ENCODE measurements at regions not wholly inside any gene's neighbourhood (a gene's known extent, or its start where the extent isn't known, plus 50 kb on each side); places are given as distances from the start of the nearest gene placed in this dataset.

DNA sequence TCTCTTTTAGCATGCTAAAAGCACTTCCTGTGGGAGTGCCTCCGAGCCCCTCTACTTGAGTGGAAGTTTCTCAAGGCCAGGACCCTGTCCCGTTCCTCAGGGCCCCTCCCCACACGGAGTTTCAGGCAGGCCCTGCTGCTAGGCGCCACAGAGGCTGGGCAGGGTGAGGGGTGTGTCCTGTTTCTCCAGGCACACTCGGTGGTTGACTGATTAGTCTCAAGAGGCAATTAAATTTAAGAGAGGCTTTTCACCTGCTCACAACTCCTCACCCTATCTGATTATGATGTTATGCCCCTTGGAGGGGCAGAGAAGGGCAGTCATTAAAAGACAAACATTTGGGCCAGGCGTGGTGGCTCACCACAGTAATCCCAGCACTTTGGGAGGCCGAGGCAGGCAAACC is 160.8 kb upstream of the HAAO start:
- H3K4me3 ChIP-seq (ENCODE audit: low read depth, low read length): no peak overlapping the region
- no peak for DNase-seq (ENCODE audit: low read depth)
- TF ChIP-seq, protein P1, sequence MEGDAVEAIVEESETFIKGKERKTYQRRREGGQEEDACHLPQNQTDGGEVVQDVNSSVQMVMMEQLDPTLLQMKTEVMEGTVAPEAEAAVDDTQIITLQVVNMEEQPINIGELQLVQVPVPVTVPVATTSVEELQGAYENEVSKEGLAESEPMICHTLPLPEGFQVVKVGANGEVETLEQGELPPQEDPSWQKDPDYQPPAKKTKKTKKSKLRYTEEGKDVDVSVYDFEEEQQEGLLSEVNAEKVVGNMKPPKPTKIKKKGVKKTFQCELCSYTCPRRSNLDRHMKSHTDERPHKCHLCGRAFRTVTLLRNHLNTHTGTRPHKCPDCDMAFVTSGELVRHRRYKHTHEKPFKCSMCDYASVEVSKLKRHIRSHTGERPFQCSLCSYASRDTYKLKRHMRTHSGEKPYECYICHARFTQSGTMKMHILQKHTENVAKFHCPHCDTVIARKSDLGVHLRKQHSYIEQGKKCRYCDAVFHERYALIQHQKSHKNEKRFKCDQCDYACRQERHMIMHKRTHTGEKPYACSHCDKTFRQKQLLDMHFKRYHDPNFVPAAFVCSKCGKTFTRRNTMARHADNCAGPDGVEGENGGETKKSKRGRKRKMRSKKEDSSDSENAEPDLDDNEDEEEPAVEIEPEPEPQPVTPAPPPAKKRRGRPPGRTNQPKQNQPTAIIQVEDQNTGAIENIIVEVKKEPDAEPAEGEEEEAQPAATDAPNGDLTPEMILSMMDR (conservative IDR thresholded peaks at IDR 0.05; ENCODE audit: low read depth, low read length): no peak

DNA sequence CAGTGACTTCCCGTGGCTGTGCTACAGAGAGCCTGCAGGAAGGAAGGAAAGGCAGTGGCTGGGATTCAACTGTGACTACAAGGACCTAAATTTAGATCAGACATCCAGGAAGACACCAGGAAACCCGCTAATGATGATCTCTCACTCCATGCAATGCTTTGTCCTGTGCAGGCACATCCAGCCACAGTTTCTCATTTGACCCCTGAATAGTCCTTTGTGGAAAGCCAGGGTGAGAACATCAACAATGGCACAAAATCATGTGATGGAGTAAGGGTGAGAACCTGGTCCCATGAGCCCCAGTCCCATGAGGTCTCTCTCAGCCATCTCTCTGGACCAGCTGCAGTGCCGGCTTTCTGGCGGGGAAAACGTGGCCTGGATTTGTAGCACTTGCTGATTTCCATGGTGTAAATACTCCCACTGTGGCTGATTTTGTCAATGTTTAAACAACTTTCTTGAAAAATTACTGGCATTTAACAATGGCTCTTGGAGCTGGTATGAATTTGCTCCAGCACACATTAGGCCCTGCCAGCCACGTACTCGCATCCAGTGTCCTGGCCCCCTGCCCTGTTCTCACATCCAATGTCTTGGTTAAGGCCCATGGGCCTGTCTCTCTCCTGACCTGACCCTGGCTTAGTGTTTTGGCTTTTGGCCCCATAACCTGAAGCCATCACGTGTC is 159.0 kb upstream of the HAAO start:
- TF ChIP-seq, protein P1 (conservative IDR thresholded peaks at IDR 0.05; ENCODE audit: low read depth, low read length): no peak
- no peak for DNase-seq (ENCODE audit: low read depth)
- H3K4me3 ChIP-seq (ENCODE audit: low read depth, low read length): no peak overlapping the region

- TF ChIP-seq, protein P1 (conservative IDR thresholded peaks at IDR 0.05; ENCODE audit: low read depth, low read length): no peak
- no peak overlapping the region for H3K4me3 ChIP-seq (ENCODE audit: low read depth, low read length)
- DNase-seq (ENCODE audit: low read depth): no peak
Observed at GRCh38 chr2:42949125-42949524, 156.7 kb upstream of the HAAO start.

- no peak for DNase-seq (ENCODE audit: low read depth)
- H3K4me3 ChIP-seq (ENCODE audit: low read depth, low read length): no peak overlapping the region
- TF ChIP-seq, protein P1 (conservative IDR thresholded peaks at IDR 0.05; ENCODE audit: low read depth, low read length): no peak
Observed at GRCh38 chr2:42947809-42948600, 155.6 kb upstream of the HAAO start.

DNA sequence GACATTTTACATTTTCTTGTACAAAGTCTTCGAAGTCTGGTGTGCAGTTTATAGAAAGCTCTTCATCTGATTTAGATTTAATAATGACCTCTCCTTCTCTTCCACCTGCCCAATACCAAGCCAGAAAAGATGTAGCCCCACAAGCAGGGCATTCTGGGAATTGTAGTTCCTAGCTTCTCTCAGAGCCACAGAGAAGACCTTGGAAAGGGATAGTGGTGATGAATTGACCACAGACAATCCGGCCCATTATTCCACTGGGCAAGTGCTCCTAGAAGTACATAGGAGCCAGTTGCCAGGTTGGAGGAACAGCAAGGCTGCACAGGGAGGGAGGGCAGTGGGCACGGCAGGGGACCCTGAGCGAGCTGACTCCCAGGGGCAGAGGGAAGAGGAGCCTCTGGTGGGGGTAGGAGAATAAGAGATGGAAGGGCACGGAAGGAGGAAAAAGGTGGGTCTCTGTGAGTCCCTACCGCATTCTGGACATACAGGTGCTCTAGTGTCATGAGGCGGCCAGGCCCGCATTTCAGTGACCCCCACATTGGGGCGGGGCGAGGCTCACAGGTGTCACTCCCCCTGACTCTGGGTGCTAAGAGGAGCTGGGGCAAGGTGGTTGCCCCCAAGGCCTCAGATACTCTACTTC is 152.5 kb upstream of the HAAO start:
- DNase-seq (ENCODE audit: low read depth): peak; percentile 61
- no peak overlapping the region for H3K4me3 ChIP-seq (ENCODE audit: low read depth, low read length)
- TF ChIP-seq, protein P1 (conservative IDR thresholded peaks at IDR 0.05; ENCODE audit: low read depth, low read length): no peak

DNA sequence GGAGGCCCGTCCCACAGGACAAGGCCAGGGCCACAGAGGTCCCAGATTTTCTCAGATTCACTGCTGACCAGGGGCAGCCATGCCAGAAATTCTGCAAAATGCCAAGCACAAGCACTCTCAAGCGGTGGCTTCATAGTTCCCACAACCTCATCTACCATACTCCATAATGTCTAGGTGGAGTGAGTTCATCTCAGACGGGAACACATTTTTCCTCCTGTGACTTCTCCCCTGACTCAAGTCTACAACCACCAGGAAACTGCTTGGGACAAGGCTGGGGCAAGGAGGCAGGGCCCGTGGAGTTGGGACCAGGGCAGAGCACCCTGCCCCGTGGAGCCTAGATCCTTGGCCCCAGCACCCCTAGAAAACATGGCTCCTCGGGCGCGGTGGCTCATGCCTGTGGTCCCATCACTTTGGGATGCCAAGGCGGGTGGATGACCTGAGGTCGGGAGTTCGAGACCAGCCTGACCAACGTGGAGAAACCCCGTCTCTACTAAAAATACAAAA is 150.7 kb upstream of the HAAO start:
- no peak overlapping the region for H3K4me3 ChIP-seq (ENCODE audit: low read depth, low read length)
- TF ChIP-seq, protein P1 (conservative IDR thresholded peaks at IDR 0.05; ENCODE audit: low read depth, low read length): no peak
- DNase-seq (ENCODE audit: low read depth): no peak

All from choroid plexus epithelial cell (primary cell).